Fibroblast of upper back skin (primary cell): ENCODE measurements at regions not wholly inside any gene's neighbourhood (a gene's known extent, or its start where the extent isn't known, plus 50 kb on each side); places are given as distances from the start of the nearest gene placed in this dataset.

Experiments used
- DNase-seq: peaks from one replicate; pipeline ENCODE4 v3.0.0-alpha.2; 2013

DNA sequence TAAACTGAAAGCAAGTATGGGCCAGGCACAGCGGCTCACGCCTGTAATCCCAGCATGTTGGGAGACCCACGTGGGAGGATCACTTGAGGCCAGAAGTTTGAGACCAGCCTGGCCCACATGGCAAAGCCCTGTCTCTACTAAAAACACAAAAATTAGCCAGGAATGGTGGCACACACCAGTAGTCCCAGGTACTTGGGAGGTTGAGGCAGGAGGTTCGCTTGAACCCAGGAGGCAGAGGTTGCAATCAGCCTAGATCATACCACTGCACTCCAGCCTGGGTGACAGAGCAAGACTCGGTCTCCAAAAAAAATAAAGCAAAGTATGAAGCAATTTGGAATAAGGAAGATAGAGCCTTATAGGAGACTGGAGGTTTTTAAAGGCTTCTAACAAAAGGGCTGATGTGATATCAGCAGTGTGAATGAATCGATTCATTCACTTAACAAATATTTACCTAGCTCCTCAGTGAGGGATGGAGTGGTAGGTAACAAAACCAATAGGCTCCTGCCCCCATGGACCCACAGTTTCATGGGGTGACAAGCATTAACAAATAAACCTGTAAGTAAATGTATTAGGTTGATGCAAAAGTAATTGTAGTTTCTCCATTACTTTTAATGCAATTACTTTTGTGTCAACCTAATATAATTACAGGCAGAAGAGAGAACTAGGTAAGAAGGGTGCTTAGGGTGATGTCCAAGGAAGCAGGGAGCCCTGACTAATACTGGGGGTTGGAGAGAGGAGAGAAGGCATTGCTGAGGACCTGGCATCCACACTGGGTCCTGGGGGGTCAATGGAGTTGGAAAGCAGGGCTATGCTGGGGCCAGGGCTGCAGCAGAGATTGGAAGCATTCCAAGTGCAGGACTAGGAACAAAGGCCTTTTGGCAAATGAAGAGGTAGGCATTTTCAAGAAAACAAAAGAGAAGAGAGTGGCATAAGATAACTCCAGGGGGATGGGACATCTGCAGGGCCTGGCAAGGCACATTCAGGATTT lies 195.4 kb upstream of the ARL4C start:
- DNase-seq = no peak

DNA sequence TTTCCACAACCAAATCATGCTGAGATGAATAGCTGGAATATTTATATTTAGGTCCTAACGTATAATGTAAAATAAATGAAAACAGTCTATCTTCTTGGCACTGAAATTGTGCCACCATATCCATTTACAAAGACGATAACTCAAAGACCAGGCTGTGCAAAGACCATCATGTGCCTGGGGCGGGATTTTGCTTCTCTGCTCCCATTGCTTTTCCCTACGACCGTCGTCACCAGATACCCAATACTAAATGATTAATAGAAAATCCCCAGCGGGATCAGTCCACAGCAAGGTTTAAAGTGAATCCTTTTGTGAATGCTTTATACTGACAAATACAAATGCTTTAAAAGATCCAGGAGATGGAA lies 194.3 kb upstream of the ARL4C start:
- no peak for DNase-seq

DNA sequence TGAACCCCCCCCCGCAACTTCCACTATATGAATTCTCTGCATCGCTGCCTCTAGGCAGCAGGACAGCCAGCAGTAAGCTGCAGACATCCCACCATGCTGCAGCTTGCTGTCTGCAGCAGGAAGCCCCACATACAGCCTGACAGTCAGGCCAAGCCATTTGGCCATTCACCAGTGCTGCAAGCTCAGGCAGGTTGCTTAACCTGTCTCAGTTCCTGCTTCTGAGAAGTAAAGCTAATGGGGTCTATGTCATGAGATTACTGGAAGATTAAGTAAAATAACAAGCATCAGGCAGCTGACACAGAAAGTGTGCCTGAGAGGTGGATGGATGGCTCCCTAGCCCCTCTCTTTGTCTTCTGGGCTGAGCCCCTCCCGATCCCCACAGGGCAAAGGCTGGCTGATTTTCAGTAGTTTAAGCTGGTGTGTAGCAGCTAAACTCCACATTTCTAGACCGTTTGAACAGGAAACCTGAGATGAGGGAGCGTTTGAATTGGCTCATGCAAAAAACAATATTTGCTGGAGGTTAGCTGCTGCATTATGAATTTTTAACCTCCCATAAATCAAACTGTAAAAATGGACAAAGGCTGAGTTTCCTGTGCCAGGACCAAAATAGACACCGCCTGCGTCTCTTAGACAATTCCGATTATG lies 193.8 kb upstream of the ARL4C start:
- DNase-seq = peak; percentile 79

DNA sequence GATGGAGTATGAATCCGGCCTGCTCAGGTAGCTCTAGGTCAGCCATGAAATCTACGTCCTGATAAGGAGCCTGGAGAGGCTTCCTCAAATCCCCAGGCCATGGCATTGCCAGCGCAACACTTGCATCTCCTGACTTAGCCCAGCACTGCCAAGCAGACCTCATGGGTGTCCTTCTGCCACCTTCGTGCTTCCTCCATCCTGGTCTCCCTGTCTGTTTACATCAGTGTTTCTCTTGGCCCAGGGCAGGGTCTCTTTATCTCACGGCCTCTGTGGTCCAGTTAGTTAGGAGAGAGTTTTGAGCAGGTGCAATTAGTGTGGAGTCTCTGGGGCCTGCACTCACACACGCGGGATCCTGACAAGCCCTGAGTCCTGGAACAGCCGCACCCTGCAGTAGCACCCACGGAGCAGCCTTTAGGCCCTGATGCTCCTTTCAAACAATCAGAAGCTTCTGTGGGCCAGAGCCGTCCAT lies 193.1 kb upstream of the ARL4C start:
- DNase-seq = no peak

DNA sequence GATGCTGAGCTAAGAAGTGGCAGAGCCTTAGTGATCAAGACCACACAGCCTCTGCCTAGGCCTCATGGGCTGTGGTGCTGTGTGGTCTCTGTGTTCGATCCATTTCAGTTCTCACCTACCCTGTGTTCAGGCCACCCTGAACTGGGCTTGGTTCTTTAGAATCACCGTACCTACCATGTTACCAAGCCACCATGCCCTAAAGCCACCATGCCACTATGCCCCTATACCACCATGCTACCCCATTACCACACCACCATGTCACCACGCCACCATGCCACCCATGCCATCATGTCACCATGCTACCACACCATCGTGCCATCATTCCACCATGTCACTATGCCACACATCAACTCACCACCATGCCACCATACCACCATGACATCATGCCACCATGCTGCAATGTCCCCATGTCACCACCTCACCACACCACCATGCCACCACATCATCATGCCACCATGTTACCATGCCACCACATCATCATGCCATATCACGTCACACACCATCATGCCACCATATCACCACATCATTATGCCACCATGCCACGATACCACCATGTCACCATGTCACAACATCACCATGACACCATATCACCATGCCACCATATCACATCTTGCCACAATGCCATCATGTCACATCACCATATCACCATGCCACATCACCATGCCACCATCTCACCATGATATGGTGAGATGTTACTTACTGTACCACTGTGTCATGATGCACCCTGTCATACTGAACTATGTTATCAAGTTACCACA lies 191.0 kb upstream of the ARL4C start:
- DNase-seq = no peak

DNA sequence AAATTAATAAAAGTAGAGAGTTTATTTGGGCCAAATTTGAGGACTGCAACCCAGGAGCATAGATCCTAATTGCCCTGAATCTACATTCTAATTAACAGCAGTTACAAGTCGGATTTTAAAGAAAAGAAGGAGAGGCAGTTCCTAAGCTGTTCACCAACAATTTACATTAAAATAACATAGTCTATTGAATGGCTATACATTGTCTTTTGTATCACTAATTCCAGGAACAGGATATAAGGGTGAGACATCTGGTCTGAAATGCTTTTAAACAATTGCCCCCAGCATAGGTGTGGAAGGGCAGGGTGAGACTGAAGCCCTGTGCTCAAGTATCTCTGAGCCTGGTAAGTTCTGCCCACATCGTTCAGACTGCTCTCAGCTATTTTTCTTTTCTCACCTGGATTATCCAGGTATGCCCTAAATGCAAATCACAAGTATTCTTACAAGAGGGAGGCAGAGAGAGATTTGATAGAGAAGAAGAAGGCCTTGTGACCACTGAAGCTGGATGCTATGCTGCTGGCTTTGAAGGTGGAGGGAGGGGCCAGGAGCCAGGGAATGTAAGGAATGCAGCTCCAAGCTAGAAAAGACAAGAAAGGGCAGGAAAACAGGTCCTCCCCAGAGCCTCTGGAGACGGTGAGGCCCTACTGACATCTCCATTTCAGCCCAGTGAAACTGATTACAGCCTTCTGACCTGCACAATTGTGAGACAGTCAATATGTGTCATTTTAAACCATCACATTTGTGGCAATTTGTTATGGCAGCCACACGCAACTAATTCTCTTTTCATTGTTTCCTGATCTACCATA lies 189.4 kb upstream of the ARL4C start:
- peak; percentile 75 for DNase-seq

DNA sequence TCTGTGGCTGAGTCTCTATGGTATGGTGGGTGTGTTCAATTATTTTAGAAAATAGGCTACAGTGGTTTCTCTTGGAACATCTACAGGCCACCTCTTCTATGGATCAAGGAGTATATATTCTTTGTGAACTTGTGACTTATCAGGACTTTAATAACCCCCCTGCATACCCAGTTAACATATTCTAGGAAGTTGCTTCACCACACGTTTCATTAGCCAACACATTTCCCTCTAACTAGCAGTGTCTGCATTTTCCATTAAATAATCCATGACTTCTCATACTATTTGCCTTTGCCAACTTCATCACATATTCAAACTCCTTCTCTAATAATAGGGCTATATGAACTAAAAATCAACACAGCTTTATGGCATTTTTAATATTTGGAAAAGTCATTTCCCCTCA lies 187.6 kb upstream of the ARL4C start:
- DNase-seq = no peak

DNA sequence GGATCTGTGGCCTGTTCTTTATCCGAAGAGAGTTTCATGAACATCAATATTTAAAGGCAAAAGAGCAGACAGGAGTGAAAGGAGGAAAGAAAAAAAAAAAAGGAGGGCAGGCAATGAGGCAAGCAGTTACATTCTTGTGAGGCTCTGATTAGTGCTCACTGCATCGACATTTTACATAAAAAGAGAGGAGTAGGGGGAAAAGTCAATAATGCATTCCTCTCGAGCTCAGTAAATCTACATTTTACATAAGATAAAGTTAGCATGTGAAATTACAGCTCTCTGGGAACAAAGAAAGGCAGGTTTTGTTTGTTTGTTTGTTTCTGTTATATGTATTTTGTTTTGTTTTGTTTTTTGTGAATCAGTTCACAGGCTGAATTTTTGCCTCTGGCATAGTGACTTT lies 187.1 kb upstream of the ARL4C start:
- no peak for DNase-seq

DNA sequence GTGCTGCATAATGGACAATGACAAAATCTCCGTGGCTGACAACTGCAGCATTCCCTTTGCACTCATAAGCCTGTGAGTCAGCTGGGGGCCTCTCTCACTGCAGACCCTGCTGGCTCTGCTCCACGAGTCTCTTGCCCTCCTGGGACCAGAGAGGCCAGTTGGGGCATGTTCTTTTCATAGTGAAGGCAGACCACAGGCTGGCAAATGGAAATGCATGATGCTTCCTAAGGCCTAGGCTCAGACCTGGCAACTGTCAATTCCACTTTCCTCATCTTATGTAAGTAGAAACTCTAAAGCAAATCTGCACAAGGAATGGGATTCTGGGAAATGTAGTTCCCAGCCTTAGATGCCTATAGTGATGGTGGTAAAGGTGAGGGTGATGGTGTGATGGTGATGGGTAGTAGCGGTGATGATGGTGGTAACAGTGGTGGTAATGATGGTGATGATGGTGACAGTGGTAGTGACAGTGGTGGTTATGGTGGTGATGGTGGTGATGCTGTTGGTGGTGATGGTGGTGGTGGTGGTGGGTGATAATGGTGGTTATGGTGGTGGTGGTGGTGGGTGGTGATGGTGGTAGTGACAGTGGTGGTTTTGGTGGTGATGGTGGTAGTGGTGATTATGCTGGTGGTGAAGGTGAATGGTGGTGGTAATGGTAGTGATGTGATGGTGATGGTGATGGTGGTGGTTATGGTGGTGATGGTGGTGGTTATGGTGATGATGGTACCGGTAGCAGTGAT lies 185.8 kb upstream of the ARL4C start:
- peak; percentile 42 for DNase-seq

DNA sequence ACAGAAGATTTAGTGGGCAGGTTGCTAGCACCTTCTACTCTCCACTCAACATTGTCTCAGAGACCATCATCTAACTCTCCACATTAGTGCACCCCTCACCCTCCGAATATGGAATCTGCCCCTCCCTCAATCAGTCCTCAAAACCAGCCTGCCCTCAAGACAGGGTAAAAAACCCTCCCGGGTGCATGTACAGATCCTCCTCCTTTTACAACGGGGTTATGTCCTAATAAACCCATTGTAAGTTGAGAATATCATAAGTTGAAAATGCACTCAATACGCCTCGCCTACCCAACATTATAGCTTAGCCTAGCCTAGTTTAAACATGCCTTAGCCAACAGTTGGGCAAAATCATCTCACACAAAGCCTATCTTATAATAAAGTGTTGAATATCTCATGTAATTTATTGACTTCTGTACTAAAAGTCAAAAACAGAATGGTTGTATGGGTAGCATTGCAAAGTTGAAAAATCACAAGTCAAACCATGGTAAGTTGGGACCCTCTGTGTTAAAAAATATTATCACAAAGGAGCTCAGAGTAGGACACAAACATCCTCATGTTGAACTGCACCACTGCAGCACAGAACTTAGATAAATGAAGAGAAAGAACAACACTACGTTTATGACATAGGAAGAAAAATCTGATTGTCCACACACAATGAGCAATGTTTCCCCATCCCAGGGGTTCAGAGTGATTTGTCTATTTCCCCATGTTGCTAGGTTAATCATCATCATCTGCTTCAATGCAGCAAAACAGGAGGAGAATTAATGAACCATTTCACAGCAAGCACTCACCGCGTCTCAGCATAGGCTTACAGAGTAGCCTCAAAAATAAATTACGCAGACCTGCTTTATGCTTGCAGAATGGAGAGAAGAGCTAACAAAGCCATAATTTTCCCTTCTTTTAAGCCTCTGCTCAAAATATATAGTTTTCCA lies 184.1 kb upstream of the ARL4C start:
- DNase-seq = no peak

DNA sequence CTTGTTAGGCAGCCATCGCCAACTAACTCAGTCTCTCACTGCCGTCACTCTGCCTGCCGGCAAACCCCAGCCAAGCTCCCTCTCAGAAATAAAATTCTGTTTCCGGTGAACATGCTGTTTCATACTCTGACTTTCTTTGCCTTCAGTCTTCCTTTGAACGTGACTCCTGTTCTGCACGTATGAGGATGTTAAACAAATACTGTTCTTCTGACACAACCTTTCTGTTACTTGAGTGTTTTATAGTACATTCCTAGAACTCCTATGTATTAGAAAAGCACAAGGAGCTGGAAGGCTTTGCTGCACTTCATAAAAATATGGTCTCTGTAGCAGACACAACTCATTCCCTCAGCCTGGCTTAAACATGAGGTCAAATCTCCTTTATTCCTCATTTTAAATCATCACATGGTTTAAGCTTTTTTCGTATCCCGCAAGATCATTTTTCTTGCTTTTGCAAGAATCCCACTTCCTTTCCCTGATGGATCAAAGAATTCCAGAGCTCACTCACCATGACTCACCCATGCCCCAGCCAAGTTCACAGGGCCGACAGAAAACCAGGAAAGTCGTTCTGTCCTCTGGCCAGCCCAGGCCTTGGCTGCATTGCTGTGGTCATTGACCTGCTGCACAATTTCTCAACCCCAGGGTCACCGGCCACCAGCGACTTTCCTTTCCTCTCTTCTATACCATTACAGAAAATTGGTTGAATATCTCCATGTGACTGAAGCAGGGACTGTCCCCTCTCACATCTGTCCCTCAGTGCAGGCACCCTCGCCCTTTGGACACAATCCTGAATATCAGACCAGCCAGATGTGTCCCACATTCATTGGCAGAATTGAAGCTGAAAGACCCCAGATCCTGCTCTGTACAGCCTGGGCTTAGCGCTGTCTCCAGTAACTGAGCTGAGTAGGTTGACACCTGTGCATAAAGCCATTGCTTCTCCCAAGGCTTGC lies 183.1 kb upstream of the ARL4C start:
- DNase-seq = peak; percentile 99

DNA sequence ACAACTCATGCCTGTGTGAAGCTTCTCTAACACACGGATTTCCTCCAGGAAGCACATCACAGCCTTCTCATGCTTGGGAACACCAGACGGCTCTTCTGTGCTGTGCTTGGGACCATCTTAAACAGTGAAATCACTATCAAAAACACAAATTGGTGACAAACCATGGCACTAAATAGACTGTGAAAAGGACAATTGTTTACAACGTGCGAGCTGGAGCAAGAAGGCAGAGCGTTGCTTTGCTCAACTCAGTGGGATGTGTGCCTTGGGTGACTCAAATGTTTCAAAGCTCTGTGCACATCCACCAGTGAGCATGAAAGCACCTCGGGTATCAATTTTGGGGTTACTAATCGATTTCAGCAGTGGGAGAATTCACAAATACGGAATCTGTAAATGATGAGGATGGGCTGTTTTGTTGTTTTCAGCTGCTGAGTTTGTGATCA lies 182.4 kb upstream of the ARL4C start:
- no peak for DNase-seq

DNA sequence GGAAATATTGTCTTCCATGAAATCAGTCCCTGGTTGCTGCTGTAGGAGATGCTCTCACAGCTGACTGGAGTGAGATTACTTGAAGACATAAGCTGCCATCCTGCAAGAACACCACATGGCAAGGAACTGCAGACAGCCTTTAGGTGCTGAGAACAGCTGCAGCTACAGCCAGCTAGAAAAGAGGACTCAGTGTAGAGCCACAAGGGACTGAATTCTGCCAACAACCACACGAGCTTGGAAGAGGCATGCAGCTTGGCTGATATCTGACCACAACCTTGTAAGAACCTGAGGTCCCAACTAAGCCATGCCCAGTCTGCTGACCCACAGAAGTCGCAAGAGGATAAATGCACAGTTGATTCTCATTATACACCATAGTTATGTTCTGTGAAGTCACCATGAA lies 181.8 kb upstream of the ARL4C start:
- DNase-seq = peak; percentile 92

DNA sequence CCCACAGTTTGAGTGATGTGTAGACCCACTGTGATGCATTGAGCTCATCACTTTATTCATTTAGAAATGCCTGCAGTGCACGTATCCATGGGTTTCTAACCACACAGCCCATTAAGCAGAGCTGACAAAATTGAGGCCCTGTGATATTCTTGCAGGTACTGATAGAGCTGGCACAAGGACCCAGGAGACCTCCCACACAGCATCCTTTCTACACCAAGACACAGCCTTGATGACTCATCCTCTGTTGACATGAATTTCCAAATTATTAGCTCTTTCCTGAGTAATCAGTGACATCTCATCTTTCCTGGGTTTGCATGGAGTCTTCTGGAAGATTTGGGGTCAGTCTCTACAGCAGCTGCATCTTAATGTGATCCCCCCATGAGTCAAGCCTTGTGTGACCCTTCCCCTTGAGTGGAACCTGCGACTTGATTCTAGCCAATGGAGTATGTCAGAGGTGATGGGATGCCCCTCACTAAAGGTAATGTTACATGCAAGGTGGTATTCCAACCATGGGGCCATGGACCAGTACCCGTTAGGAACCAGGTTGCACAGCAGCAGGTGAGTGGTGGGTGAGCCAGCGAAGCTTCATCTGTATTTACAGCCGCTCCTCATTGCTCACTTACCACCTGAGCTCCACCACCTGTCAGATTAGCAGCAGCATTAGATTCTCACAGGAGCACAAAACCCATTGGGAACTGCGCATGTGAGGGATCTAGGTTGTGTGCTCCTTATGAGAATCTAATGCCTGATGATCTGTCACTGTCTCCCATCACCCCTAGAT lies 181.1 kb upstream of the ARL4C start:
- peak; percentile 75 for DNase-seq

DNA sequence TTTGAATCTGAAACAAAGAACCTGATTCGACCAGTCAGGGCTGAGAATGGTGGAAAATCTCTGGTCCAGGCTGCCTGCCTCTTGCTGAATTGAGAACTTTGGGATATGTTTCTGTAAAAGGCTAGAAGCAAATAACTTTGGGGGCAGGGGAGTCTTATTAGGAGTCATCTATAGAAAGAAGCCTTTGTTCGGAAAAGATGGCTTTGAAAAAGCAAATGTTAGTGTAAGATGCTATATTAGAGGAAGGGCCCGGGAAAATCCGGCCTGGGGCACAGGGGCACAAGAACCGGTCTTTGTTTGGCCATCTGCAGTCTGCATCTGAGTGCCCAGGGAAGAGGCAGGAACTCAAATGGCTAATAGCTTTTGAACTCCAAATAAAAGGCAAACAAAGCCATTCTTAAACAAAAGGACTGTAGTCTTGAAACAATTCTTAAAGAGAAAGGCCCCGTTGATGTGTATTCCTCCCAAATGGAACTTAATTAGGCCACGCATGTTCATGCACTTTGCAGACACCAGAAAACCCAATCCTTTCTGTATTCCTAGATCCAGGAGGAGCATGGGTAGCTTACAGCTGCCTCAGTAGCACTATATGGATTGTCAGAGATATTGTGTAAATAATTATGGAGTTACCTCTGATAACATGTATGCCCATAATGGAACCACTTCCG lies 180.0 kb upstream of the ARL4C start:
- no peak for DNase-seq

DNA sequence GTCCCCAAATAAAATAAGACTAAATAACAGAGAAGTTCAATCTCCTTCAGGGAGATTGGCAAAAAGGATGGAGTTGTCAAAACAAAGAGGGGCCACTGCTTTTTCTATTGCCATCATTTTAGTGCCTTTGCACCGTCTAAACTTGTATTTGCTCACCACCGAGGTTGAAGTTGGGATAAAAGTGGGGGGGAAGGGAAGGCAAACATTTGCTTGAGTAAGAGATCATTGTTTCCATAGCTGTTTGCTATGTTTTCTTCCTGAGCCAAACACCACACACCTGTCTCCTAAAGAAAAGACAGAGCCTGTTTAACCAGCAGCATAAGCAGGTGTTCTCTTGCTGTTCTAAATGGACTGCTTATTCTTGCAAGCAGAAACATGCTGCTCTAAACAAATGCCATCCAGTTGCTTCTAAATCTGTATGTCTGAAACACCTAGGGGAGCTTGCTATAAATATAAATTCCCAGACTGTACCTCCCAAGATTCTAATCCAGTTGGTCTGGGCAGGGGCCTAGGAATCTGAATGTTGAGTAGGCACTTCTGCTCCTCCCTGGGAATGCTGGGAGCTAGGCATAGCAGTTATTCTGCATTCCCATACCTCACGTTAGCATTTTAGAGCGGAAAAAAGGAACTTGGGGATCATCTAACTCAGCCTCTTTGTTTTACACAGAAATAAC lies 179.4 kb upstream of the ARL4C start:
- no peak for DNase-seq

DNA sequence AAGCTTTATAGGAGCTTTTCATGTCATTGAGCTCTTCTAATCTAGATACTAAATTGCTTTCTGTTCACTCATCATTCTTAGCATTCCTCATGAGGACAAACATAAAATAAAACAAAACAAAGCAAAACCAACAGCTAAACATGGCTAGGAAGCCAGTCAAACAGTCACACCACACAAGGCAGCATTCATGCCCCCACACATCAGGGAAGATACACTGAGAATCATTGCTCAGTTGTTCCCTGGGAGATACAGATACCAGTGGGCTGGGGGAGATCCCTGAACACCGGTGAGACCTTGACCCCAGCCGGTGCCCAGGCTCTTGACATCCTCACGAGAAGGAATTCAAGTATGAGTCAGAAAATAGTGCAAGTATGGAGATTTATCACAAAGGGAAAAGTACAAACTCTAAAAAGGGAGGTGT lies 177.9 kb upstream of the ARL4C start:
- peak; percentile 67 for DNase-seq
